T-helper 2 cell treated with Interferon-gamma antibody and Interleukin-4, amounts not matched to agents 100 ng/mL and 5 ng/mL, for 36 hours (primary cell): ENCODE measurements at regions not wholly inside any gene's neighbourhood (a gene's known extent, or its start where the extent isn't known, plus 50 kb on each side); places are given as distances from the start of the nearest gene placed in this dataset.

Experiments
- intact Hi-C: fragments of 100-400 bp; cut with micrococcal nuclease; formaldehyde crosslinking; loops from one replicate; pipeline ENCODE4 v1.15.1; 2023

- intact Hi-C loops, result no loop called here
These were observed 577.8 kb downstream of the ETV1 start for GRCh38 chr7:13411636-13412035.

- intact Hi-C loops, result no loop called here
These were observed 575.3 kb downstream of the ETV1 start for GRCh38 chr7:13414181-13414580.

- intact Hi-C loops, result no loop called here
These were observed 574.8 kb downstream of the ETV1 start for GRCh38 chr7:13414661-13415107.

DNA sequence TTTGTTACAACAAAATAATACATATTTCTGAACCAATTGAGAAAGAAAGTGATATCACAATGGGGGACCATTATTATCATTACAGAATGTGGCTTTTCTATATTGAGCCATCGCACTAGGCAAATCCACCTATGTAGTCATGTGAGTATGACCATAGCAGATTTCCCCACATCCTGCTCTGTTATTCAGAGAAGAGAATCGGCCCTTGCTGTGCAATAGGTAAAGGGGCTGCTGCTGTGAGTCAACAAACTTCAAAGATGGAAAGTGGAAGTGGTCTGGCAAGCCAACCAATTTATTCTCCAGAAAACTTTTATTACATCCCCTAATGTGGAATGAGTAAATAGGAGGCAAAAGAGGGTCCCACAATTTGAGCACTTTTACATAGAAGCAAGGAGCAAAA lies 573.4 kb downstream of the ETV1 start:
- intact Hi-C loops, result no loop called here

GRCh38 chr7:13416544-13416943 lies 572.9 kb downstream of the ETV1 start:
- intact Hi-C loops, result no loop called here

DNA sequence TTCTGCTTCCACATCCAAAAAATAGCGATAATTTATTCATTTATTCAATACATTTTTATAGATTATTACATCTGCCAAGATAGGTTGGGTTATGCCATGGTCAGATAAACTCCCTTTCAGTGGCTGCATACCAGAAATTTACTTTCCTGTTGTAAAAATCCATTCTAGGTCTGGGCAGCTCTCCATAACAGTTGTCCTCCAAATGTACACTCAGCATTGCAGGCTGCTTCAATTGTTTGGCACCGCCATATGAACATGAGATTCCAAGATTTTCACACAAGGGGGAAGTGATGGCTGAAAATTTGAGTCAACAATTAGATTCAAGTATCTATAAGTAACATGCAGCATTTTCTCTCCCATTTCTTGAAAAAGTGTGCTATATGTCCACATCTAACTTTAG lies 568.7 kb downstream of the ETV1 start:
- intact Hi-C loops, result no loop called here

DNA sequence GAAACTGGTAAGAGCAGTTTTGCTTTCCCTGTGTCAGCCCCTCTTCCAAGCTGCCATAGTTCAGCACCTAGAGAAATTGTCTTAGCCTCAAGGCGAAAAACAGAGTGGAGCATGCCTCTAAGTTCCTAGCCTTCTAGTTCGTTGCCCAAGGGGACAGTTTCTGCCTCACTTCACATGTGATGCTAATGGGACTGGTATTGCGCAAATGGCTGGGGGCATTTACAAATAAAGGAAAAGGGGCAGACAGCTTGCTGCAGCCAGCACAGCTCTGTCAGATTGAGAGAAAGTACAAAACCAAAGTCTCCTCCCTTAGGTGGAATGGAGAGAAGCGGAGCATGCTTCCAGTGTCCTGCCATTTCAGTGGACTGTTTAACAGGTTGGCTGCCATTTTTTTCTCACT lies 567.7 kb downstream of the ETV1 start:
- intact Hi-C loops, result no loop called here

DNA sequence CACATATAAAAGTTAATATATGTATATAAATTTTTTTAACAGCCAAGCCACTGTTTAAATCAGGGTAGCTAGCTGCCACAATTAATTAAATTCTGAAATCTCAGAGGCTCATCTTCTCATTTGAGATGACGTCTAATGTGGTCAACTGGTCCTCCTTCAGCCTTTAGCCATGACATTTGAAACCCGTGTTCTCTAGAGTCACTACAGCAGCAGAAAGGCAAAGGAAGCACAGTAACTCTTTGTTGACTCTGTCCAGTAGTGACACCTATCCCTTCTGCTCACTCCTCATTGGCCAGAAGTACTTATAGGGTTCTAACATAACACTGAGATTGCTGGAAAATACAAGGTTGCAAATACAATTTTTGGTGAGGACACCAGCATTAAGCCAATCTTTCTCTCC lies 555.5 kb downstream of the ETV1 start:
- intact Hi-C loops, result no loop called here

DNA sequence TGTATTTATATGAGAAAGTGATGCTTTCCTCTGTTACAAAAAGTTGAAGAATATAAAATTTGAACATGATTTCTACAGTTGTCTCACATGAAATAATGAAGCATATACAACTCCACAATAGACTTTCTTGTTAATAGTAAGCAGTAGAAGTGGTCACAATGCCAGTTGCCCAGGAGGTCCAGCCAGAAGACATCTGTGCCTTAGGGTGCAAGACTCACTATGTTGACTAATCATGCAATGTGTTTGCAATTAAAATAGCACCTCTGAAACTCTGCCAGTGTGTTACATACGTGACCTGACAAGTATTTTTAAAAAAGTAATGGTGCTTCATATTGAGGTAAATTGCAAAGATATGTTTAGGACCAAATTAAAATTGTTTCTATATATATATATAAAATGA lies 547.2 kb downstream of the ETV1 start:
- intact Hi-C loops, result no loop called here

DNA sequence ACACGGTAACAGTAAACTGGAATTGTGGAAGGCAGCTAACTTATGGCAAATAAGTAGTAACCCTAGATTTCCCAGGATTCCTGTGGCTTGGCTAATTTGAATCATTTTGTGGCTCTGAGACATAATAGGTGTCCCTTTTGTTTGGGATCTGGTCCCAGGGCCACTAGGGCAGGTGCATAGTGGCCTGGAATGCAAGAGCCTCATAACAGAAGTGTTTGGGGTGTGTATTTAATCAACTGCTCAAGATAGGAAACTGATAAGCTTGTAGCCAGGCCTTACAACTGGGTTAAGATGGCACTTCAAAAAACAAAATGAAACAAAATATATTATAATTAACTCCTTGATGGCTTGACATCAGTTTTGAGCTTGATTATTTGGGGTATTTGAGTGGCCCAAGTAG lies 541.8 kb downstream of the ETV1 start:
- intact Hi-C loops, result no loop called here

DNA sequence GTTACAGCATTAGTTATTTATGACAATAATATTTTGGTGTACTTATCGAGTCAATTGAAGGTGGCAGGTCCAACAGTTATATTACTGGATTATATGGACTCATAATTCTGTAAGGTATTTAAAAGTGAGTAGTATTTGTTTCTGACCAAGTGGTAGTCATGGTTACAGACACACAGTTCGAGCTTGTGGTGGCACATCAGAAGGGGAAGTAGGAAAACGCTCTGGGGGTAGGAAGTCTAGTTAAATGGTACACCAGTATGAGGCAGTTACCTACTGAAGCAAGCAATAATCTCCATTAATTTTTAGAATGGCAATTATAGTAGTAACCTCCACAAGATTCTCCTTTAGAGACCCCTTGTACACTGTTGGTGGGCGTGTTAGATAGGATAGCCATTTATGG lies 541.2 kb downstream of the ETV1 start:
- intact Hi-C loops, result no loop called here

DNA sequence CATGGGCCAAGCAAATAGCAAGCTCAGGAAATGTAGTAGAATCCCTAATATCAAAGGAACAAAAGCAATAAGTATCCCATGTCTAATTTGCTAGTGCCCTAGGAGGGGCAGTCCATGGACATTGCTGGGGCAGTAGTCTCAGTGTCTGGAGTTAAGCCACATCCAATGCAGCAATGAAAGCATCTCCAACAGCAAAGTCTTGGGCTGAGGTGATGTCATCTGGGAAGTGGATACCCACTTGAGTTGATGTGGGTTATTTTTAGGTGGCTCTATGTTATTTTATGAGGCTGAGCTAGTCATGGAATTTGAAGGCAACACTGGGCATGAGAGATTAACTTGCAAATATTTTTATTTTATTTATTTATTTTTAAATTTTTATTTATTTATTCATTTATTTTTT lies 540.0 kb downstream of the ETV1 start:
- intact Hi-C loops, result no loop called here

- intact Hi-C loops, result no loop called here
These were observed 534.4 kb downstream of the ETV1 start for GRCh38 chr7:13454916-13455592.

DNA sequence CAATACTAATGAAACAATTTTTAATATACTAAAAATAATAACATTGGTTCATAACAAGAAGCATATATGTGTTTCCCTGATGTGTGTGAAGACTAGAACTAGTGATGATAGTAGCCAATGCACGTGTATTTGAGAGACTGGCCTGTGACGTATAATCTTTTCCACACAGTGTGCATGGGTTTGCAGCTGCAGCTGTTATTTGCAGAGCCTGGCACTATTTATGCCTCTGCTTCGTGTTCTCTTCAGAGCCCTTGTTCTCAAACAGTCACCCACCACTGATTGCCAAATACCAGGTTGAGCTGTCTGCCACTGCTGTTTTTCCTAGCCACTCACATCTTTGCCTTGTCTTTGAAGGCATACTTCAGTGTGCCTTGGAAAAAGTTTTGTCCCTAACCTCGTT lies 531.7 kb downstream of the ETV1 start:
- intact Hi-C loops, result no loop called here

DNA sequence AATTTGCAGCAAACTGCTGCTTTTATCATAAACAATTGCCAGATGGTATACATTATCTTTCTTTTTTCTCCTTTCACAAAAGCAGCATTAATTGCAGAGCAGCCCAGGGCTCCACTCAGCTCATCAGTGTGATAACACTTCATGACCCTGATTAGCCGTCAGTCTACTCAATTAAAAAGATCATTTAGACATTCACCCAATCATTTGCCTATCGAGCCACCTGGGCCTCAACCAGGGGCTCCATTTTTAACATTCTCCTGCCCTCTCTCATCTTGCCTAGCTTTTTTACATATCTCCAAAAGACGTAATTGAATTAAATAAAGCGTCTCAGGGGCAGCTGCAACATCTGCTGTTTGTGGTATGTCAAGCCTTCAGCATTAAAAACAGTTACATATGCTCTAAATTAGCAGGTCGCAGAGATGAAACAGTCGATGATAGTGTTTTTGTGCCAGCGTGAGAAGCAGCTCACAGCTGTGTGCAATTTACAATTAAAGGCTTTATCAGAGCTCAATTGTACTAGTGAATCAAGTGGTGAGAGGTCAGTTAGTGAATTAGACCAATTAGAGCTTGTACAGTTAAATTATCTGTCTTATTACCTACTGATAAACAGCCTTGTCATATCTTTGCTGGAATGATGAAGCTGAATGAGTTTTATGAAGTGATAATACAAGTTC lies 522.5 kb downstream of the ETV1 start:
- intact Hi-C loops, result no loop called here

GRCh38 chr7:13476881-13477444 lies 512.5 kb downstream of the ETV1 start:
- intact Hi-C loops, result no loop called here

DNA sequence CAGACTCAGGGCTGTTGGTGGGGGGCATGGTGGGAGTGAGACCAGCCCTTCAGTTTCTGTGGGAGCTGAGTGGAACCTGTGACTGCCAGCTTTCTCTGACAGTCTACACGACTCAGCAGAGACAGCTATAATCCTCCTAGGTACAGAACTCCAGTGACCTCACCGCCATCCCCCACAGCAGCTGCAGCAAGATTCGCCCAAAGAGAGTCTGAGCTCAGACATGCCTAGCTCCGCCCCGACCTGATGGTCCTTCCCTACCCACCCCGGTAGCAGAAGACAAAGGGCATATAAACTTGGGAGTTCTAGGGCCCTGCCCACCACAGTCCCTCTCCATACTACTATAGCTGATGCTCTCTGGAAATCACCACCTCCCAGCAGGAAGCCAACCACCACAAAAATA lies 500.1 kb downstream of the ETV1 start:
- intact Hi-C loops, result no loop called here

DNA sequence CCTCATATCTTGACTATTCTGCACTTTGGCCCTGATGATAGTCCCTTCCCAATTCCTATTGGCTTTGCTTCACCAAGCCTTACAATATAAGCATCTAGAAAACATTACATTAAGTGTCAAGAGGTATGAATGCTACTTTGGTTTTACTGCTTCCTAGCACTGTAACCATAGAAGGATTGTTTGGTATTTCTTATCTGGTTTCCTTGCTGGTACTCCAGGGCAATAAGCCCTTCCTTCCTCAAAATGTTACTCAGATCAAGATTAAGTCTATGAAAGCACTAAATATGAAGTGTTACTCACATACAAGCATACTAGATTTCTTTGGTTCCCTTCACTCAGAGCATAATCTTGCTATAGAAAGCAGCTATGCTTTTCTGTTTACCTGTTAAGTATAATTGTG lies 492.5 kb downstream of the ETV1 start:
- intact Hi-C loops, result no loop called here

GRCh38 chr7:13508586-13508985 lies 480.9 kb downstream of the ETV1 start:
- intact Hi-C loops, result no loop called here

- intact Hi-C loops, result no loop called here
These were observed 470.7 kb downstream of the ETV1 start for GRCh38 chr7:13518738-13519137.

DNA sequence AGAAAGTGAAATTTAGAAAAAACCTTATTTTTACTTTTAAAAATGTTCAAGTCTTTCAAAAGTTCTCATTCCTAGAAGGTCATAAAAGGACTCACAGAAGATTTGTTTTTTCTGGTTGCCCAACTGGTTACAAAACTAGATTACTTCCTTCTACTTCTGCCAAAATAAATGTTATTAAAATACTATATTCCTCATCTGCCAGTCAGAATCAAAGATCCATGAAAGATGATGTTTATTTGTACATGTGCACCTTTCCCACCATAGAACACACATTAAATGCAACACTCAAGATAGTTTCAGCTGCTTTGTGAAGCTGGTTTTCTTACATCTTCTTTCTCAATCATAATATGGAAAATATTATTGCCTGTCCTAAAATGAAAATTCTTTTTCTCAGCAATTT lies 465.4 kb downstream of the ETV1 start:
- intact Hi-C loops, result no loop called here

GRCh38 chr7:13532028-13532753 lies 457.3 kb downstream of the ETV1 start:
- intact Hi-C loops, result no loop called here
